Stomach (tissue), 8 donors: ENCODE measurements at regions not wholly inside any gene's neighbourhood (a gene's known extent, or its start where the extent isn't known, plus 50 kb on each side); places are given as distances from the start of the nearest gene placed in this dataset.
A peak's percentile ranks its signal among the peaks of the same experiment; 100 is the strongest.

Experiments
- DNase-seq, 2 donors: peaks; one replicate each; pipeline versions ENCODE4 v3.0.0 to v3.0.0-alpha.2; 2013 to 2019
- H3K27ac ChIP-seq, 5 donors: fragments of 200-600 bp in 4 of 5; sonication (generic) in 4 of 5; one replicate each; pipeline ENCODE4 v1.5.1; 2013 to 2019; ENCODE audit warnings: mild to moderate bottlenecking in 1 of 5, moderate library complexity in 1 of 5
- H3K27me3 ChIP-seq, 3 donors: fragments of 200-600 bp; sonication (generic); one replicate each; pipeline ENCODE4 v1.5.1; 2017 to 2019; ENCODE audit warnings: mixed run types in 1 of 3
- H3K36me3 ChIP-seq, 4 donors: fragments of 200-600 bp; sonication (generic); 1 replicate in 3 of 4; 2 replicates in 1 of 4; pipeline ENCODE4 v1.5.1; 2016 to 2019
- H3K4me1 ChIP-seq, 4 donors: fragments of 200-600 bp; sonication (generic); one replicate each; pipeline ENCODE4 v1.5.1; 2016 to 2019
- H3K4me3 ChIP-seq, 4 donors: fragments of 200-600 bp; sonication (generic) in 3 of 4; one replicate each; pipeline ENCODE4 v1.5.1; 2016 to 2019; ENCODE audit warnings: mild to moderate bottlenecking in 1 of 4
- H3K9me3 ChIP-seq, 4 donors: fragments of 200-600 bp; sonication (generic); one replicate each; pipeline ENCODE4 v1.5.1; 2016 to 2019
- CTCF ChIP-seq, 7 experiments: fragments of 450-650 bp in 4 of 7; fragments of 200-600 bp in 3 of 7; sonication (generic) in 3 of 7; IDR thresholded peaks; one replicate each; pipeline ENCODE4 v1.5.1; 2016 to 2019; ENCODE audit warnings: antibody characterized with exemption in 7 of 7, control low read depth in 2 of 7, mild to moderate bottlenecking in 1 of 7
- EP300 ChIP-seq: sonication (generic); formaldehyde crosslinking; IDR thresholded peaks from one replicate; pipeline ENCODE4 v1.6.1; 2017; ENCODE audit warnings: antibody characterized with exemption
- POLR2A ChIP-seq, 4 donors: fragments of 450-650 bp; IDR thresholded peaks; one replicate each; pipeline ENCODE4 v1.6.1; 2016; ENCODE audit warnings: antibody characterized with exemption in 4 of 4, control low read depth in 2 of 4, mild to moderate bottlenecking in 1 of 4, moderate library complexity in 1 of 4
- POLR2AphosphoS5 ChIP-seq, 3 donors: sonication (generic); formaldehyde crosslinking; IDR thresholded peaks; one replicate each; pipeline ENCODE4 v1.6.1; 2016; ENCODE audit warnings: antibody characterized with exemption in 3 of 3
- WGBS, 5 donors: extraction: QIAGEN DNeasy Blood & Tissue Kit in 3 of 5; methylation state at CpG; one replicate each; pipeline versions ENCODE4 v1.1.5 to v1.1.7; 2013 to 2018; 5-methylcytosine and 5-hydroxymethylcytosine counted together
- intact Hi-C: fragments of 100-400 bp; cut with DNase I; formaldehyde crosslinking; loops from one replicate; pipeline ENCODE4 v1.15.1; 2023; ENCODE audit warnings: low total_unique reads
- donor health status: healthy with polysubstance abuse.
- donor health status: Bipolar disorder and iron deficiency.
- donor health status: healthy.

GRCh38 chr12:13282861-13283260, 86.3 kb downstream of the EMP1 start:
- no peak for DNase-seq
- Histone ChIP-seq H3K4me3 (no peak overlapping the region), H3K27ac (no peak overlapping the region), H3K4me1 (peaks cover 0 to 9% (median 9%) of the 10 kb centered on the region in 4 donors), H3K27me3 (no peaks in the 10 kb centered on the region), H3K9me3 (no peaks in the 10 kb centered on the region), H3K36me3 (no peaks in the 10 kb centered on the region)
- TF ChIP-seq EP300 (no peak), CTCF (IDR thresholded peaks at IDR 0.05) (no peak), POLR2AphosphoS5 (IDR thresholded peaks at IDR 0.05) (no peak)
- WGBS, 5 donors, result 54 to 74% (median 59%) methylated on average over 2 of the region's 2 CpGs
- intact Hi-C loops, result loop anchor here (5.0 to 10.0 kb wide), 2 partner anchors 252 to 364 kb away; no protein-coding TSS in a partner anchor

- Histone ChIP-seq H3K36me3 (no peaks in the 10 kb centered on the region), H3K27me3 (peaks cover 0 to 20% (median 11%) of the 10 kb centered on the region in 3 donors), H3K4me1 (peaks cover 0 to 13% (median 10%) of the 10 kb centered on the region in 4 donors), H3K27ac (no peak overlapping the region), H3K9me3 (no peaks in the 10 kb centered on the region), H3K4me3 (no peak overlapping the region)
- intact Hi-C loops, result no loop called here
- TF ChIP-seq EP300 (no peak), POLR2AphosphoS5 (IDR thresholded peaks at IDR 0.05) (peak in 1 of 3 donors; percentile 35), POLR2A (IDR thresholded peaks at IDR 0.05) (no peak), CTCF (IDR thresholded peaks at IDR 0.05) (peak in 5 of 7 experiments; percentile 54 to 98 (median 96))
- WGBS, 5 donors, result 15 to 22% (median 18%) methylated on average over 25 to 32 of the region's 32 CpGs
- peak; percentile 78 to 94 for DNase-seq
Measured at GRCh38 chr12:13278249-13278787, 81.8 kb downstream of the EMP1 start.

GRCh38 chr12:13277293-13277692, 80.8 kb downstream of the EMP1 start:
- Histone ChIP-seq H3K9me3 (no peaks in the 10 kb centered on the region), H3K4me3 (no peak overlapping the region), H3K27ac (no peak overlapping the region), H3K27me3 (peaks cover 0 to 20% (median 11%) of the 10 kb centered on the region in 3 donors), H3K36me3 (no peaks in the 10 kb centered on the region), H3K4me1 (peaks cover 0 to 13% (median 10%) of the 10 kb centered on the region in 4 donors)
- TF ChIP-seq EP300, result no peak
- no peak for TF ChIP-seq POLR2AphosphoS5 (IDR thresholded peaks at IDR 0.05)
- TF ChIP-seq POLR2A (IDR thresholded peaks at IDR 0.05), result no peak
- TF ChIP-seq CTCF (IDR thresholded peaks at IDR 0.05), result no peak
- intact Hi-C loops, result no loop called here
- no peak for DNase-seq
- 83 to 87% (median 85%) methylated on average over 4 of the region's 4 CpGs for WGBS, 5 donors

GRCh38 chr12:13275241-13276085, 78.9 kb downstream of the EMP1 start:
- H3K9me3 ChIP-seq, result no peaks in the 10 kb centered on the region
- no peaks in the 10 kb centered on the region for H3K36me3 ChIP-seq
- intact Hi-C loops, result no loop called here
- no peak overlapping the region for H3K27ac ChIP-seq
- H3K27me3 ChIP-seq, result peaks cover 0 to 20% (median 11%) of the 10 kb centered on the region in 3 donors
- 44 to 56% (median 50%) methylated on average over 9 to 10 of the region's 10 CpGs for WGBS, 5 donors
- peaks cover 0 to 13% (median 10%) of the 10 kb centered on the region in 4 donors for H3K4me1 ChIP-seq
- TF ChIP-seq POLR2A (IDR thresholded peaks at IDR 0.05) (no peak), CTCF (IDR thresholded peaks at IDR 0.05) (no peak), EP300 (no peak), POLR2AphosphoS5 (IDR thresholded peaks at IDR 0.05) (no peak)
- DNase-seq, result peak in 1 of 2 donors; percentile 34
- H3K4me3 ChIP-seq, result no peak overlapping the region
